HepG2 (cell line): ENCODE measurements at regions not wholly inside any gene's neighbourhood (a gene's known extent, or its start where the extent isn't known, plus 50 kb on each side); places are given as distances from the start of the nearest gene placed in this dataset.

ENCODE experiments used
- ATAC-seq: fragments of 200-7000 bp; cut with Tn5 transposase; 3 replicates; pipeline ENCODE4 v1.9.1; 2020; ENCODE audit warnings: mild to moderate bottlenecking, moderate library complexity
- BruUV-seq: library from RNA; stranded (reverse); fragments of 400-500 nt; replicated peaks from 2 replicates; lab custom pipeline; 2021; lab: Mats Ljungman, UMichigan
- CTCF ChIA-PET: fragments of 300-600 bp; formaldehyde crosslinking; extraction: SDS; loops from one replicate; lab custom pipeline; 2021; ENCODE audit warnings: low total read pairs, inconsistent platforms, low intra/inter-chr PET ratio; lab: Yijun Ruan, JAX
- POLR2A ChIA-PET: fragments of 350-600 bp; sonication (Branson Sonifier 250); formaldehyde crosslinking; loops from one replicate; lab custom pipeline; 2020; ENCODE audit warnings: antibody characterized with exemption, inconsistent platforms; lab: Yijun Ruan, JAX
- DNase-seq: peaks from one replicate; pipeline ENCODE4 v3.0.0-alpha.2; 2015; ENCODE audit warnings: low spot score
- FAIRE-seq: peaks from 3 replicates; lab custom pipeline; 2011; peaks lifted over from hg19 to GRCh38; lab: Jason Lieb, UNC
- H2AFZ ChIP-seq: one replicate; pipeline ENCODE4 v1.6.1; 2011; ENCODE audit warnings: low read length, inconsistent platforms
- H3K27ac ChIP-seq: fragments of 300-600 bp; 3 replicates; pipeline ENCODE4 v1.8.0; 2011; ENCODE audit warnings: mixed run types, mild to moderate bottlenecking, mixed read lengths, low read length, inconsistent platforms; ENCODE audit not compliant: insufficient read depth; ENCODE audit errors: extremely low read length
- H3K27me3 ChIP-seq, 2 experiments: fragments of 200-600 bp in 1 of 2; 2 replicates in 1 of 2; 3 replicates in 1 of 2; pipeline versions ENCODE4 v1.6.0 to v1.8.0; 2011; ENCODE audit warnings: low read length in 2 of 2, mild to moderate bottlenecking in 2 of 2, moderate library complexity in 2 of 2, inconsistent platforms in 1 of 2; ENCODE audit not compliant: insufficient read depth in 2 of 2, control insufficient read depth in 1 of 2
- H3K36me3 ChIP-seq, 2 experiments: fragments of 200-600 bp in 1 of 2; replicated peaks in 1 of 2; 2 replicates in 1 of 2; 3 replicates in 1 of 2; pipeline versions ENCODE4 v1.5.1 to v1.8.0; 2011; ENCODE audit warnings: low read length in 2 of 2, inconsistent platforms in 1 of 2; ENCODE audit not compliant: insufficient read depth in 2 of 2, control insufficient read depth in 1 of 2
- H3K4me1 ChIP-seq: 2 replicates; pipeline ENCODE4 v1.5.1; 2012; ENCODE audit warnings: low read length, inconsistent platforms; ENCODE audit not compliant: insufficient read depth
- H3K4me2 ChIP-seq: 2 replicates; pipeline ENCODE4 v1.6.0; 2011; ENCODE audit warnings: low read depth, low read length, inconsistent platforms
- H3K4me3 ChIP-seq, 3 experiments: fragments of 200-600 bp in 1 of 3; sonication (generic), shearing (Covaris generic) in 1 of 3; replicated peaks in 1 of 3; 2 replicates each; pipeline ENCODE4 v1.5.1; 2011 to 2016; ENCODE audit warnings: low read length in 3 of 3, inconsistent platforms in 2 of 3, low read depth in 2 of 3, mild to moderate bottlenecking in 2 of 3, control low read depth in 1 of 3, mixed read lengths in 1 of 3; ENCODE audit not compliant: insufficient read depth in 1 of 3
- H3K79me2 ChIP-seq: one replicate; pipeline ENCODE4 v1.6.1; 2011; ENCODE audit warnings: low read length, inconsistent platforms; ENCODE audit not compliant: insufficient read depth
- H3K9ac ChIP-seq: 2 replicates; pipeline ENCODE4 v1.6.0; 2011; ENCODE audit warnings: mild to moderate bottlenecking, low read depth, low read length, inconsistent platforms; ENCODE audit not compliant: insufficient read depth
- H3K9me3 ChIP-seq: 2 replicates; pipeline ENCODE4 v1.5.1; 2012; ENCODE audit warnings: mild to moderate bottlenecking, low read length
- H4K20me1 ChIP-seq: 2 replicates; pipeline ENCODE4 v1.6.0; 2011; ENCODE audit warnings: inconsistent platforms, mild to moderate bottlenecking, low read length, moderate library complexity; ENCODE audit not compliant: insufficient read depth
- CREM ChIP-seq, 2 experiments: sonication (generic) in 1 of 2; formaldehyde crosslinking in 1 of 2; IDR thresholded peaks; 2 replicates each; pipeline versions ENCODE4 v1.4.0 to v1.6.1; 2016 to 2020; ENCODE audit warnings: antibody characterized with exemption in 1 of 2, mild to moderate bottlenecking in 1 of 2, missing genetic modification reagents in 1 of 2
- ETV6 ChIP-seq: sonication (generic); formaldehyde crosslinking; conservative IDR thresholded peaks from 2 replicates; pipeline ENCODE4 v1.4.0; 2020; ENCODE audit warnings: missing genetic modification reagents
- FOXM1 ChIP-seq: sonication (generic); formaldehyde crosslinking; IDR thresholded peaks from 2 replicates; pipeline ENCODE4 v1.5.0; 2020; ENCODE audit warnings: missing genetic modification reagents
- GRHL1 ChIP-seq: sonication (generic); formaldehyde crosslinking; conservative IDR thresholded peaks from 2 replicates; pipeline ENCODE4 v1.8.0; 2022; ENCODE audit warnings: missing genetic modification reagents
- JDP2 ChIP-seq: sonication (generic); formaldehyde crosslinking; IDR thresholded peaks from 2 replicates; pipeline ENCODE4 v1.8.1; 2022; ENCODE audit warnings: missing genetic modification reagents, borderline replicate concordance
- MTA1 ChIP-seq: sonication (generic); formaldehyde crosslinking; IDR thresholded peaks from 2 replicates; pipeline ENCODE4 v1.4.0; 2020; ENCODE audit warnings: missing genetic modification reagents, mild to moderate bottlenecking, borderline replicate concordance
- POLR2AphosphoS5 ChIP-seq: IDR thresholded peaks from 2 replicates; pipeline ENCODE4 v1.6.1; 2012; ENCODE audit warnings: low read depth, low read length
- TCF7 ChIP-seq: sonication (generic); IDR thresholded peaks from 2 replicates; pipeline ENCODE4 v1.6.1; 2016; ENCODE audit warnings: antibody characterized with exemption, low read depth
- ZBTB7B ChIP-seq: sonication (generic); formaldehyde crosslinking; IDR thresholded peaks from 2 replicates; pipeline ENCODE4 v1.4.0; 2020; ENCODE audit warnings: missing genetic modification reagents
- ZMAT5 ChIP-seq: sonication (generic); formaldehyde crosslinking; IDR thresholded peaks from 2 replicates; pipeline ENCODE4 v1.5.0; 2020; ENCODE audit warnings: mild to moderate bottlenecking, low read depth, missing genetic modification reagents, borderline replicate concordance
- ZNF235 ChIP-seq: sonication (generic); formaldehyde crosslinking; IDR thresholded peaks from 2 replicates; pipeline ENCODE4 v1.8.1; 2023; ENCODE audit warnings: mild to moderate bottlenecking, missing genetic modification reagents, borderline replicate concordance
- ZNF614 ChIP-seq: IDR thresholded peaks from 2 replicates; pipeline ENCODE4 v1.6.1; 2018; ENCODE audit warnings: missing biosample characterization, missing genetic modification reagents, inconsistent platforms, borderline replicate concordance
- ZNF75D ChIP-seq: sonication (generic); formaldehyde crosslinking; IDR thresholded peaks from 2 replicates; pipeline ENCODE4 v1.8.1; 2023; ENCODE audit warnings: missing genetic modification reagents, mild to moderate bottlenecking, borderline replicate concordance
- ZSCAN25 ChIP-seq: sonication (generic); formaldehyde crosslinking; IDR thresholded peaks from 2 replicates; pipeline ENCODE4 v1.8.0; 2022; ENCODE audit warnings: mild to moderate bottlenecking, missing genetic modification reagents
- ZSCAN29 ChIP-seq: sonication (generic); formaldehyde crosslinking; conservative IDR thresholded peaks from 2 replicates; pipeline ENCODE4 v1.4.0; 2020; ENCODE audit warnings: mild to moderate bottlenecking, missing genetic modification reagents
- WGBS: methylation state at CpG from one replicate; pipeline ENCODE4 v1.1.6; 2017; ENCODE audit warnings: low lambda C conversion rate; 5-methylcytosine and 5-hydroxymethylcytosine counted together
- in situ Hi-C: cut with HindIII; loops from 2 replicates; pipeline ENCODE4 v1.10.0; 2017; ENCODE audit warnings: low pct_unique_long_range_greater_than_20kb; ENCODE audit not compliant: extremely low pct_ligation_motif_present
- intact Hi-C: fragments of 100-400 bp; cut with micrococcal nuclease; formaldehyde crosslinking; loops from one replicate; pipeline ENCODE4 v1.10.0; 2022; ENCODE audit not compliant: unreplicated experiment
- TF ChIP-seq, protein P1 (sequence below): sonication (generic); formaldehyde crosslinking; IDR thresholded peaks from 2 replicates; pipeline ENCODE4 v1.4.0; 2020; ENCODE audit warnings: missing genetic modification reagents

DNA sequence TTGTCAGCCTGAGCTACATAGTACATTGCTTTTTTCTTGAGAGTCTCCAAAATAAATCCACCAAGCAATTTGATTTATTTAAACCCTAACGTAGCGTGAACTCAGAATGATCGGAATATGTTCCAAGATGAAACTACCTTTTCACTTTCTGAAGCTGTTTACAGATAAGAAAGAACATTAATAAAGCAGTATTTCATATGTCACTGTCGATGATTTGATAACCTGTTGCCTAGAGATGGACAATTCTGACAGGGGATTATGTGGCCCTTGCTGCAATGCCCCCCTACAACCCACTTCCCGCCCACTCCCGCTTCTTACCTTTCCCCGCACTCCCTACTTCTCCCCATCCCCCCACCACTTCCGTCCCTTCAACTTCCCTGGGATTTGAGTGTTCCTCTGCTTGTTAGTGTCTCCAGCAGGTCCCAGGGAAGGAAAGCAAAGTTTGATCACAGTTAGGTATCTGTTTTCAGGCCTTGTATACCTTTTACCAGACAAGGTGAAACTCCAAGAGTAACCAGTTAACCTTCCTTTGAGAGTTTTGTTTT lies 229.2 kb upstream of the HMGA2 start:
- Histone ChIP-seq H3K4me2 (no peak overlapping the region), H3K27ac (no peak overlapping the region), H3K4me1 (no peaks in the 10 kb centered on the region), H3K27me3 (peaks cover 0 to 1% of the 10 kb centered on the region in 2 experiments; a peak in 3 of 5 replicates)
- BruUV-seq, result no TSS peak
- WGBS, result 34% methylated on average over 8 of the region's 8 CpGs
- DNase-seq (no peak), ATAC-seq (no peak)
- intact Hi-C loops, result no loop called here
- TF ChIP-seq GRHL1 (no peak), ZSCAN25 (CRISPR knock-in tag) (no peak), ZNF75D (CRISPR knock-in tag) (no peak), TCF7 (no peak), ZNF235 (CRISPR knock-in tag) (no peak), ZBTB7B (CRISPR knock-in tag) (no peak), ZSCAN29 (no peak), ZNF614 (CRISPR knock-in tag) (no peak), FOXM1 (no peak), ETV6 (no peak), ZMAT5 (CRISPR knock-in tag) (no peak), MTA1 (CRISPR knock-in tag) (no peak), JDP2 (CRISPR knock-in tag) (no peak), CREM (IDR thresholded peaks at IDR 0.05) (no peak), CREM (CRISPR knock-in tag; IDR thresholded peaks at IDR 0.05) (no peak), POLR2AphosphoS5 (no peak)
- TF ChIP-seq, protein P1, sequence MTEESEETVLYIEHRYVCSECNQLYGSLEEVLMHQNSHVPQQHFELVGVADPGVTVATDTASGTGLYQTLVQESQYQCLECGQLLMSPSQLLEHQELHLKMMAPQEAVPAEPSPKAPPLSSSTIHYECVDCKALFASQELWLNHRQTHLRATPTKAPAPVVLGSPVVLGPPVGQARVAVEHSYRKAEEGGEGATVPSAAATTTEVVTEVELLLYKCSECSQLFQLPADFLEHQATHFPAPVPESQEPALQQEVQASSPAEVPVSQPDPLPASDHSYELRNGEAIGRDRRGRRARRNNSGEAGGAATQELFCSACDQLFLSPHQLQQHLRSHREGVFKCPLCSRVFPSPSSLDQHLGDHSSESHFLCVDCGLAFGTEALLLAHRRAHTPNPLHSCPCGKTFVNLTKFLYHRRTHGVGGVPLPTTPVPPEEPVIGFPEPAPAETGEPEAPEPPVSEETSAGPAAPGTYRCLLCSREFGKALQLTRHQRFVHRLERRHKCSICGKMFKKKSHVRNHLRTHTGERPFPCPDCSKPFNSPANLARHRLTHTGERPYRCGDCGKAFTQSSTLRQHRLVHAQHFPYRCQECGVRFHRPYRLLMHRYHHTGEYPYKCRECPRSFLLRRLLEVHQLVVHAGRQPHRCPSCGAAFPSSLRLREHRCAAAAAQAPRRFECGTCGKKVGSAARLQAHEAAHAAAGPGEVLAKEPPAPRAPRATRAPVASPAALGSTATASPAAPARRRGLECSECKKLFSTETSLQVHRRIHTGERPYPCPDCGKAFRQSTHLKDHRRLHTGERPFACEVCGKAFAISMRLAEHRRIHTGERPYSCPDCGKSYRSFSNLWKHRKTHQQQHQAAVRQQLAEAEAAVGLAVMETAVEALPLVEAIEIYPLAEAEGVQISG (CRISPR knock-in tag), result no peak
- TF ChIP-seq, all 625 proteins: peak for 0
- Histone ChIP-seq H3K79me2 (no peaks in the 10 kb centered on the region), H3K4me3 (no peak overlapping the region), H3K9me3 (no peaks in the 10 kb centered on the region), H3K36me3 (no peaks in the 10 kb centered on the region), H3K9ac (no peak overlapping the region), H2AFZ (no peak overlapping the region), H4K20me1 (no peaks in the 10 kb centered on the region)
- in situ Hi-C loops, result no loop called here
- POLR2A ChIA-PET, result no interaction called here
- CTCF ChIA-PET, result no interaction called here
- FAIRE-seq, result no peak
